ENCODE measurements at regions not wholly inside any gene's neighbourhood (a gene's known extent, or its start where the extent isn't known, plus 50 kb on each side); places are given as distances from the start of the nearest gene placed in this dataset.
"Not testable (repeated sequence)": the region's sequence is repeated elsewhere in the genome, so short reads cannot be mapped to it uniquely, and the experiment has no call there.

- no peak for DNase-seq
Measured at GRCh38 chr9:32010322-32010721, 374.1 kb upstream of the ACO1 start.

- DNase-seq = no peak
Measured at GRCh38 chr9:32011049-32011448, 373.4 kb upstream of the ACO1 start.

GRCh38 chr9:32015795-32016194, 368.6 kb upstream of the ACO1 start:
- no peak for DNase-seq

GRCh38 chr9:32045513-32045912, 338.9 kb upstream of the ACO1 start:
- DNase-seq = no peak

GRCh38 chr9:32067261-32067660, 317.2 kb upstream of the ACO1 start:
- DNase-seq = no peak

GRCh38 chr9:32069169-32069813, 315.2 kb upstream of the ACO1 start:
- peak in 1 of 2 experiments; percentile 26 for DNase-seq

- no peak for DNase-seq
Measured at GRCh38 chr9:32069969-32070368, 314.5 kb upstream of the ACO1 start.

- DNase-seq = no peak
Measured at GRCh38 chr9:32072570-32072969, 311.9 kb upstream of the ACO1 start.

- DNase-seq = no peak
Measured at GRCh38 chr9:32092031-32092430, 292.4 kb upstream of the ACO1 start.

- no peak for DNase-seq
Measured at GRCh38 chr9:32117291-32117690, 267.2 kb upstream of the ACO1 start.

GRCh38 chr9:32128546-32128945, 255.9 kb upstream of the ACO1 start:
- DNase-seq = no peak

GRCh38 chr9:32130709-32131108, 253.7 kb upstream of the ACO1 start:
- DNase-seq = not testable (repeated sequence)

GRCh38 chr9:32136700-32137339, 247.6 kb upstream of the ACO1 start:
- DNase-seq = no peak

- no peak for DNase-seq
Measured at GRCh38 chr9:32142074-32142473, 242.4 kb upstream of the ACO1 start.

- not testable (repeated sequence) for DNase-seq
Measured at GRCh38 chr9:32148553-32148952, 235.9 kb upstream of the ACO1 start.

- no peak for DNase-seq
Measured at GRCh38 chr9:32161209-32161608, 223.2 kb upstream of the ACO1 start.

- no peak for DNase-seq
Measured at GRCh38 chr9:32161720-32162119, 222.7 kb upstream of the ACO1 start.

GRCh38 chr9:32166316-32166715, 218.1 kb upstream of the ACO1 start:
- not testable (repeated sequence) for DNase-seq

- DNase-seq = no peak
Measured at GRCh38 chr9:32171339-32171738, 213.1 kb upstream of the ACO1 start.

- DNase-seq = no peak
Measured at GRCh38 chr9:32172256-32172655, 212.2 kb upstream of the ACO1 start.

- no peak for DNase-seq
Measured at GRCh38 chr9:32177396-32177795, 207.0 kb upstream of the ACO1 start.

- no peak for DNase-seq
Measured at GRCh38 chr9:32180597-32180996, 203.8 kb upstream of the ACO1 start.

- no peak for DNase-seq
Measured at GRCh38 chr9:32200241-32200640, 184.2 kb upstream of the ACO1 start.

- no peak for DNase-seq
Measured at GRCh38 chr9:32200896-32201295, 183.5 kb upstream of the ACO1 start.

- not testable (repeated sequence) for DNase-seq
Measured at GRCh38 chr9:32209164-32209563, 175.3 kb upstream of the ACO1 start.

All from NCI-H526 (cell line).